Gastroesophageal sphincter (tissue), 4 donors: ENCODE measurements at regions not wholly inside any gene's neighbourhood (a gene's known extent, or its start where the extent isn't known, plus 50 kb on each side); places are given as distances from the start of the nearest gene placed in this dataset.
A peak's percentile ranks its signal among the peaks of the same experiment; 100 is the strongest.

Source experiments
- ATAC-seq: fragments of 150-250 bp; one replicate; pipeline ENCODE4 v1.9.1; 2016; ENCODE audit warnings: mild to moderate bottlenecking, moderate library complexity
- H3K27ac ChIP-seq, 4 donors: fragments of 200-600 bp; sonication (generic) in 3 of 4; 1 replicate in 3 of 4; 2 replicates in 1 of 4; pipeline ENCODE4 v1.5.1; 2016 to 2019
- H3K27me3 ChIP-seq: fragments of 200-600 bp; sonication (generic); one replicate; pipeline ENCODE4 v1.5.1; 2019
- H3K36me3 ChIP-seq, 2 donors: fragments of 200-600 bp; sonication (generic); one replicate each; pipeline ENCODE4 v1.5.1; 2019; ENCODE audit warnings: control low read depth in 1 of 2
- H3K4me1 ChIP-seq, 3 donors: fragments of 200-600 bp; sonication (generic); 1 replicate in 2 of 3; 2 replicates in 1 of 3; pipeline ENCODE4 v1.5.1; 2016 to 2019; ENCODE audit warnings: control low read depth in 2 of 3
- H3K4me3 ChIP-seq, 2 donors: fragments of 200-600 bp; sonication (generic); one replicate each; pipeline ENCODE4 v1.5.1; 2019; ENCODE audit warnings: mild to moderate bottlenecking in 1 of 2, moderate library complexity in 1 of 2
- H3K9me3 ChIP-seq, 3 donors: fragments of 200-600 bp; sonication (generic); one replicate each; pipeline ENCODE4 v1.5.1; 2017 to 2019; ENCODE audit warnings: control low read depth in 2 of 3
- CTCF ChIP-seq, 4 experiments: fragments of 200-600 bp in 2 of 4; fragments of 450-650 bp in 2 of 4; sonication (generic) in 1 of 4; IDR thresholded peaks; one replicate each; pipeline ENCODE4 v1.5.1; 2017 to 2019; ENCODE audit warnings: antibody characterized with exemption in 4 of 4, mild to moderate bottlenecking in 2 of 4, moderate library complexity in 2 of 4
- EP300 ChIP-seq: sonication (generic); formaldehyde crosslinking; IDR thresholded peaks from one replicate; pipeline ENCODE4 v1.6.1; 2017; ENCODE audit warnings: antibody characterized with exemption, mild to moderate bottlenecking
- POLR2A ChIP-seq, 2 donors: fragments of 450-650 bp; IDR thresholded peaks; one replicate each; pipeline ENCODE4 v1.6.1; 2017; ENCODE audit warnings: antibody characterized with exemption in 2 of 2, mild to moderate bottlenecking in 2 of 2, moderate library complexity in 1 of 2
- POLR2AphosphoS5 ChIP-seq: sonication (generic); formaldehyde crosslinking; IDR thresholded peaks from one replicate; pipeline ENCODE4 v1.6.1; 2017; ENCODE audit warnings: antibody characterized with exemption
- WGBS, 2 donors: methylation state at CpG; one replicate each; pipeline ENCODE4 v1.1.5; 2018; ENCODE audit warnings: low coverage in 1 of 2; 5-methylcytosine and 5-hydroxymethylcytosine counted together

GRCh38 chr6:143592335-143592734 lies 80.8 kb upstream of the FUCA2 start:
- no peak for ATAC-seq
- no peak overlapping the region for H3K4me3 ChIP-seq
- TF ChIP-seq POLR2A (IDR thresholded peaks at IDR 0.05) (no peak), POLR2AphosphoS5 (no peak), CTCF (IDR thresholded peaks at IDR 0.05) (peak in 1 of 4 experiments; percentile 8)
- no peaks in the 10 kb centered on the region for H3K9me3 ChIP-seq
- peaks cover 6 to 35% (median 10%) of the 10 kb centered on the region in 3 donors for H3K4me1 ChIP-seq
- WGBS, 2 donors, result 61 to 79% methylated on average over 5 to 6 of the region's 6 CpGs
- no peak overlapping the region for H3K27ac ChIP-seq
- H3K27me3 ChIP-seq, result no peaks in the 10 kb centered on the region
- no peaks in the 10 kb centered on the region for H3K36me3 ChIP-seq

GRCh38 chr6:143591441-143591840 lies 79.9 kb upstream of the FUCA2 start:
- Histone ChIP-seq H3K9me3 (no peaks in the 10 kb centered on the region), H3K4me1 (peaks cover 6 to 26% (median 10%) of the 10 kb centered on the region in 3 donors), H3K27me3 (no peaks in the 10 kb centered on the region), H3K27ac (no peak overlapping the region), H3K36me3 (no peaks in the 10 kb centered on the region), H3K4me3 (no peak overlapping the region)
- 94 to 100% methylated on average over 3 of the region's 4 CpGs for WGBS, 2 donors
- TF ChIP-seq POLR2AphosphoS5 (no peak), POLR2A (IDR thresholded peaks at IDR 0.05) (no peak), CTCF (IDR thresholded peaks at IDR 0.05) (no peak), EP300 (no peak)
- ATAC-seq, result no peak

GRCh38 chr6:143589162-143589561 lies 77.6 kb upstream of the FUCA2 start:
- TF ChIP-seq EP300, result no peak
- no peak for TF ChIP-seq POLR2A (IDR thresholded peaks at IDR 0.05)
- peaks cover 0 to 3% (median 0%) of the 10 kb centered on the region in 3 donors for H3K4me1 ChIP-seq
- no peak overlapping the region for H3K4me3 ChIP-seq
- H3K27ac ChIP-seq, result no peak overlapping the region
- H3K9me3 ChIP-seq, result no peaks in the 10 kb centered on the region
- H3K27me3 ChIP-seq, result no peaks in the 10 kb centered on the region
- no peaks in the 10 kb centered on the region for H3K36me3 ChIP-seq
- no peak for ATAC-seq
- WGBS, 2 donors, result 79 to 86% methylated on average over 3 to 4 of the region's 4 CpGs

- 92 to 97% methylated on average over 4 to 6 of the region's 6 CpGs for WGBS, 2 donors
- TF ChIP-seq POLR2AphosphoS5 (no peak), POLR2A (IDR thresholded peaks at IDR 0.05) (no peak), EP300 (no peak), CTCF (IDR thresholded peaks at IDR 0.05) (no peak)
- Histone ChIP-seq H3K27ac (no peak overlapping the region), H3K27me3 (no peaks in the 10 kb centered on the region), H3K36me3 (no peaks in the 10 kb centered on the region), H3K4me3 (no peak overlapping the region), H3K4me1 (no peaks in the 10 kb centered on the region), H3K9me3 (no peaks in the 10 kb centered on the region)
- ATAC-seq, result no peak
Observed at GRCh38 chr6:143586557-143586956, 75.0 kb upstream of the FUCA2 start.

- no peak overlapping the region for H3K4me3 ChIP-seq
- H3K36me3 ChIP-seq, result no peaks in the 10 kb centered on the region
- H3K27ac ChIP-seq, result no peak overlapping the region
- no peaks in the 10 kb centered on the region for H3K27me3 ChIP-seq
- H3K9me3 ChIP-seq, result no peaks in the 10 kb centered on the region
- WGBS, 2 donors, result 58 to 92% methylated on average over 4 of the region's 4 CpGs
- ATAC-seq, result no peak
- TF ChIP-seq EP300 (no peak), CTCF (IDR thresholded peaks at IDR 0.05) (no peak), POLR2A (IDR thresholded peaks at IDR 0.05) (no peak), POLR2AphosphoS5 (no peak)
- no peaks in the 10 kb centered on the region for H3K4me1 ChIP-seq
Observed at GRCh38 chr6:143585716-143586115, 74.2 kb upstream of the FUCA2 start.
